ENCODE measurements at regions not wholly inside any gene's neighbourhood (a gene's known extent, or its start where the extent isn't known, plus 50 kb on each side); places are given as distances from the start of the nearest gene placed in this dataset.

DNA sequence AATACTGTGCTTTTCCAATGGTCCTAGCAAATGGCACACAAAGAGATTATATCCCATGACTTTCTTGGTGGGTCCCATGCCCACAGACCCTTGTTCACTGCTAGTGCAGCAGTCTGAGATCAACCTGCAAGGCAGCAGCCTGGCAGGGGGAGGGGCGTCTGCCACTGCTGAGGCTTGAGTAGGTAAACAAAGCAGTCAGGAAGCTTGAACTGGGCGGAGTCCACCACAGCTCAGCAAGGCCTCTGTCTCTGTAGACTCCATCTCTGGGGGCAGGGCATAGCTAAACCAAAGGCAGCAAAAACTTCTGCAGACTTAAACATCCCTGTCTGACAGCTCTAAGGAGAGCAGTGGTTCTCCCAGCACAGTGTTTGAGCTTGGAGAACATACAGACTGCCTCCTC lies 82.9 kb downstream of the ZNF737 start:
- CTCF ChIA-PET, result no interaction called here
- DNase-seq (ENCODE audit: low spot score), result no peak
- POLR2A ChIA-PET (ENCODE audit: low non-redundant PET), result no interaction called here
- H3K27ac ChIP-seq, result no peak overlapping the region
- TF ChIP-seq, protein P1, sequence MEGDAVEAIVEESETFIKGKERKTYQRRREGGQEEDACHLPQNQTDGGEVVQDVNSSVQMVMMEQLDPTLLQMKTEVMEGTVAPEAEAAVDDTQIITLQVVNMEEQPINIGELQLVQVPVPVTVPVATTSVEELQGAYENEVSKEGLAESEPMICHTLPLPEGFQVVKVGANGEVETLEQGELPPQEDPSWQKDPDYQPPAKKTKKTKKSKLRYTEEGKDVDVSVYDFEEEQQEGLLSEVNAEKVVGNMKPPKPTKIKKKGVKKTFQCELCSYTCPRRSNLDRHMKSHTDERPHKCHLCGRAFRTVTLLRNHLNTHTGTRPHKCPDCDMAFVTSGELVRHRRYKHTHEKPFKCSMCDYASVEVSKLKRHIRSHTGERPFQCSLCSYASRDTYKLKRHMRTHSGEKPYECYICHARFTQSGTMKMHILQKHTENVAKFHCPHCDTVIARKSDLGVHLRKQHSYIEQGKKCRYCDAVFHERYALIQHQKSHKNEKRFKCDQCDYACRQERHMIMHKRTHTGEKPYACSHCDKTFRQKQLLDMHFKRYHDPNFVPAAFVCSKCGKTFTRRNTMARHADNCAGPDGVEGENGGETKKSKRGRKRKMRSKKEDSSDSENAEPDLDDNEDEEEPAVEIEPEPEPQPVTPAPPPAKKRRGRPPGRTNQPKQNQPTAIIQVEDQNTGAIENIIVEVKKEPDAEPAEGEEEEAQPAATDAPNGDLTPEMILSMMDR (conservative IDR thresholded peaks at IDR 0.05; ENCODE audit: low read depth), result no peak

DNA sequence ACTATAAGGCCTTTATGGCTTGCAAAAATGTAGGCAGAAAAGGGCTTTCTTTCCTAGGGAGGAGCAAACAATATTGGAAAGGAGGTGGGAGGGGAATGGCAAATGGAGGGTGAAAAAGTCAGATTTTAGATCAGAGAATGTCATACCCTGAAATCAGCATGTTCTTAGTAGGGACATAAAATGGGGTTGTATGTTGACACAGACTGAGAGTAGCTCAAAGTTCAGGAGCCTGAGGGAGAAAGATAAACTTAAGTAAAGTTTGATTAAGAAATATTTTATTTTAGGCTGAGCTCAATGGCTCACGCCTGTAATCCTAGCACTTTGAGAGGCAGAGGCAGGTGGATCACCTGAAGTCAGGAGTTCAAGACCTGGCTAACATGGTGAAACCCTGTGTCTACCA lies 83.8 kb downstream of the ZNF737 start:
- ChIA-PET CTCF (no interaction called here), POLR2A (ENCODE audit: low non-redundant PET) (no interaction called here)
- TF ChIP-seq, protein P1 (conservative IDR thresholded peaks at IDR 0.05; ENCODE audit: low read depth), result no peak
- no peak for DNase-seq (ENCODE audit: low spot score)
- no peak overlapping the region for H3K27ac ChIP-seq

DNA sequence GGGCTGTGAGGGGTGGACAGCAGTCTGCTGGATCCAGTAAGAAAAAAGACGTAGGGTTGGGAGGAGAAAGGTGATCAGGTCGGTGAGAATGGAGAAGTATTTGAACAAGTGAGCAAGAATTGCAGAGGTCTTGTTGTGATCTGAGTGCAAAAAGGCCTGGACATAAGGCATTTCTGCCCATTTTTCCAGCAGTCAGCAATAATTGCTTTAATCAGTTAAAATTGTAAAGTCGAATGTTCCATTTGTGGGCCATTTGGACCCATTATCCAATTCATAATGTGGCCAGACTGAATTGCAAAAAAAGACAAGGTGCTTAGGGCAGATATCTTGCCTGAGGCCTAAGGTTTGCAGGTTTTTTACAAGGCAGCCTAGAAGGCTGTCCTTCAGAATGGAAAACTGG lies 86.1 kb downstream of the ZNF737 start:
- ChIA-PET POLR2A (ENCODE audit: low non-redundant PET) (no interaction called here), CTCF (no interaction called here)
- DNase-seq (ENCODE audit: low spot score), result no peak
- H3K27ac ChIP-seq, result no peak overlapping the region
- TF ChIP-seq, protein P1 (conservative IDR thresholded peaks at IDR 0.05; ENCODE audit: low read depth), result no peak

DNA sequence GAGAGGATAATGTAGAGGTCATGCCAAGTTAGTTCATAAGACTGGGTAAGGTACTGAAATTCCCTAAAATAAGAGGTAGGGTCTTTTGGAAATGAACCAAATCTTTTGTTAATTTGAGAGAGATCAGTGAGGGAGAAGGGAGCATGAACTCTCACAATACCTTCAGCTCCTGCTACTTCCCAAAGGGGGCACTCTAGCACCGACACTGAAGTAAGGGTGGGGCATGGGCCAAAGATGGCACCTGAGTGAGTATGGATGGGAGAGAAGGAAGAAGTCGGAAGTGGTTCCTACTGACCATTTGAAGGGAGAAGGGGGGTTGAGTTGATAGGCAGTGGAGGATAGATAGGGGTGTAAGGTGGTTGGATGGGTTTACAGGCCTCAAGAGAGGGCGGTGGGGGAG lies 86.6 kb downstream of the ZNF737 start:
- TF ChIP-seq, protein P1 (conservative IDR thresholded peaks at IDR 0.05; ENCODE audit: low read depth), result no peak
- H3K27ac ChIP-seq, result no peak overlapping the region
- ChIA-PET POLR2A (ENCODE audit: low non-redundant PET) (no interaction called here), CTCF (no interaction called here)
- DNase-seq (ENCODE audit: low spot score), result no peak

DNA sequence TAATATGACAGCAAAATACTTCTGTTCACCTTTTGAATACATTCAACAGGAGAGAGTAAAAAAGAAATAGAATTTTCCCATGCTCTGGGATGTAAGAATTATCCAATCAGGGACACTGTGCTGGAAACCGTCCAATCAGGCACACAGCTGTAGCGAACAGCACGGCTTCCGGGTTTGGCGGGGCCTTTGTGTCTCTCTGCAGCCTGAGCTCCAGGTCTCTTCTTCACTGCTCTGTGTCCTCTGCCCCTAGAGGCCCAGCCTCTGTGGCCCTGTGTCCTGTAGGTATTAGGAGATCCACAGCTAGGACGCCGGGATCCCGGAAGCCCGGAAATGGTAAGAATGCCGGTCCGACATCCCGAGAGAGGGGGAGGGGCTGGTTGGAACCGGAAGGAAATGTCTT lies 92.7 kb downstream of the ZNF737 start:
- H3K27ac ChIP-seq, result no peak overlapping the region
- CTCF ChIA-PET, result no interaction called here
- TF ChIP-seq, protein P1 (conservative IDR thresholded peaks at IDR 0.05; ENCODE audit: low read depth), result no peak
- no peak for DNase-seq (ENCODE audit: low spot score)
- POLR2A ChIA-PET (ENCODE audit: low non-redundant PET), result no interaction called here

DNA sequence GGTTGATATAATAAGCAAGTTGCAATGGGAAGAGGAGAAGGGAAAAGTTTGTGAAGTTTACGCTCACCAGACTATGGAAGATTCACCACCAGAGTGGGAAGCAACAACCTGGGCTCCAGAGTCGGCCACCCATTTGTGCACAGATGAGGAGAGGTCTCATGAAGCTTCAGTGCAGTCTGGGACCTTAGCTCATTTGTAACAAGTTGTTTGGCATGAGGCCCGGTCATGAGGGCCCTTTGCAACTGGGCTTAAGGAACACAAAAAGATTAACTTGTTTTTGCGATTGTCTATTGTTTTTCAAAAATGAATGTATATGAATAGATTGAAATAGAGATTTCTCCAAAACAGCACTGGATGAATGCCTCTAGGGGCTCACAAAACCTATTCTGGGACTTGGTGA lies 94.2 kb downstream of the ZNF737 start:
- TF ChIP-seq, protein P1 (conservative IDR thresholded peaks at IDR 0.05; ENCODE audit: low read depth), result no peak
- DNase-seq (ENCODE audit: low spot score), result no peak
- POLR2A ChIA-PET (ENCODE audit: low non-redundant PET), result no interaction called here
- CTCF ChIA-PET, result no interaction called here
- H3K27ac ChIP-seq, result no peak overlapping the region

All from RWPE1 (cell line).